ENCODE measurements at regions not wholly inside any gene's neighbourhood (a gene's known extent, or its start where the extent isn't known, plus 50 kb on each side); places are given as distances from the start of the nearest gene placed in this dataset.

GRCh38 chr15:62783303-62783957 is 259.1 kb upstream of the TPM1 start:
- no peak overlapping the region for H3K4me3 ChIP-seq (ENCODE audit: low read depth, low read length)
- no peaks in the 10 kb centered on the region for H3K9me3 ChIP-seq (ENCODE audit: control insufficient read depth, insufficient read depth, low read length)
- peaks cover 16% of the 10 kb centered on the region for H3K36me3 ChIP-seq (ENCODE audit: control insufficient read depth, insufficient read depth, low read length)
- no peaks in the 10 kb centered on the region for H3K27me3 ChIP-seq (ENCODE audit: control insufficient read depth, insufficient read depth, low read length)
- H3K4me1 ChIP-seq (ENCODE audit: control insufficient read depth, insufficient read depth, low read length) = peaks cover 20% of the 10 kb centered on the region
- DNase-seq (ENCODE audit: low read depth in 4 of 6, low spot score in 6 of 6) = no peak
- 89% methylated on average over 12 of the region's 14 CpGs for WGBS (ENCODE audit: insufficient coverage)
- H3K27ac ChIP-seq (ENCODE audit: low read depth, low read length) = no peak overlapping the region

- peak in 2 of 6 donors; percentile 21 to 43 for DNase-seq (ENCODE audit: low read depth in 4 of 6, low spot score in 6 of 6)
- H3K27ac ChIP-seq (ENCODE audit: low read depth, low read length) = peak overlapping the region; percentile 36
- H3K4me1 ChIP-seq (ENCODE audit: control insufficient read depth, insufficient read depth, low read length) = peaks cover 20% of the 10 kb centered on the region
- H3K9me3 ChIP-seq (ENCODE audit: control insufficient read depth, insufficient read depth, low read length) = no peaks in the 10 kb centered on the region
- WGBS (ENCODE audit: insufficient coverage) = 8% methylated on average over 2 of the region's 10 CpGs
- no peaks in the 10 kb centered on the region for H3K27me3 ChIP-seq (ENCODE audit: control insufficient read depth, insufficient read depth, low read length)
- H3K36me3 ChIP-seq (ENCODE audit: control insufficient read depth, insufficient read depth, low read length) = peaks cover 14% of the 10 kb centered on the region
- H3K4me3 ChIP-seq (ENCODE audit: low read depth, low read length) = no peak overlapping the region
Measured at GRCh38 chr15:62785881-62786828, 256.4 kb upstream of the TPM1 start.

GRCh38 chr15:62787401-62787800 is 255.1 kb upstream of the TPM1 start:
- DNase-seq (ENCODE audit: low read depth in 4 of 6, low spot score in 6 of 6) = no peak
- Histone ChIP-seq H3K4me1 (ENCODE audit: control insufficient read depth, insufficient read depth, low read length) (peaks cover 19% of the 10 kb centered on the region), H3K36me3 (ENCODE audit: control insufficient read depth, insufficient read depth, low read length) (peaks cover 12% of the 10 kb centered on the region), H3K27me3 (ENCODE audit: control insufficient read depth, insufficient read depth, low read length) (no peaks in the 10 kb centered on the region), H3K4me3 (ENCODE audit: low read depth, low read length) (no peak overlapping the region), H3K9me3 (ENCODE audit: control insufficient read depth, insufficient read depth, low read length) (no peaks in the 10 kb centered on the region), H3K27ac (ENCODE audit: low read depth, low read length) (no peak overlapping the region)
- 100% methylated on average over 5 of the region's 7 CpGs for WGBS (ENCODE audit: insufficient coverage)

- Histone ChIP-seq H3K4me1 (ENCODE audit: control insufficient read depth, insufficient read depth, low read length) (peaks cover 19% of the 10 kb centered on the region), H3K27ac (ENCODE audit: low read depth, low read length) (no peak overlapping the region), H3K9me3 (ENCODE audit: control insufficient read depth, insufficient read depth, low read length) (no peaks in the 10 kb centered on the region), H3K4me3 (ENCODE audit: low read depth, low read length) (no peak overlapping the region), H3K36me3 (ENCODE audit: control insufficient read depth, insufficient read depth, low read length) (peaks cover 12% of the 10 kb centered on the region), H3K27me3 (ENCODE audit: control insufficient read depth, insufficient read depth, low read length) (no peaks in the 10 kb centered on the region)
- no peak for DNase-seq (ENCODE audit: low read depth in 4 of 6, low spot score in 6 of 6)
- WGBS (ENCODE audit: insufficient coverage) = 45% methylated on average over 2 of the region's 6 CpGs
Measured at GRCh38 chr15:62788224-62788623, 254.3 kb upstream of the TPM1 start.

GRCh38 chr15:62790546-62790945 is 252.0 kb upstream of the TPM1 start:
- Histone ChIP-seq H3K9me3 (ENCODE audit: control insufficient read depth, insufficient read depth, low read length) (no peaks in the 10 kb centered on the region), H3K27ac (ENCODE audit: low read depth, low read length) (no peak overlapping the region), H3K4me1 (ENCODE audit: control insufficient read depth, insufficient read depth, low read length) (peaks cover 34% of the 10 kb centered on the region), H3K27me3 (ENCODE audit: control insufficient read depth, insufficient read depth, low read length) (no peaks in the 10 kb centered on the region), H3K4me3 (ENCODE audit: low read depth, low read length) (no peak overlapping the region), H3K36me3 (ENCODE audit: control insufficient read depth, insufficient read depth, low read length) (peaks cover 8% of the 10 kb centered on the region)
- WGBS (ENCODE audit: insufficient coverage) = no CpG with 5 or more reads among the region's 4 CpGs
- DNase-seq (ENCODE audit: low read depth in 4 of 6, low spot score in 6 of 6) = no peak

GRCh38 chr15:62791694-62792093 is 250.9 kb upstream of the TPM1 start:
- Histone ChIP-seq H3K36me3 (ENCODE audit: control insufficient read depth, insufficient read depth, low read length) (peaks cover 15% of the 10 kb centered on the region), H3K27ac (ENCODE audit: low read depth, low read length) (no peak overlapping the region), H3K4me3 (ENCODE audit: low read depth, low read length) (no peak overlapping the region), H3K9me3 (ENCODE audit: control insufficient read depth, insufficient read depth, low read length) (no peaks in the 10 kb centered on the region), H3K4me1 (ENCODE audit: control insufficient read depth, insufficient read depth, low read length) (peaks cover 43% of the 10 kb centered on the region), H3K27me3 (ENCODE audit: control insufficient read depth, insufficient read depth, low read length) (no peaks in the 10 kb centered on the region)
- 90% methylated on average over 3 of the region's 5 CpGs for WGBS (ENCODE audit: insufficient coverage)
- no peak for DNase-seq (ENCODE audit: low read depth in 4 of 6, low spot score in 6 of 6)

GRCh38 chr15:62792986-62793751 is 249.4 kb upstream of the TPM1 start:
- DNase-seq (ENCODE audit: low read depth in 4 of 6, low spot score in 6 of 6) = no peak
- Histone ChIP-seq H3K27ac (ENCODE audit: low read depth, low read length) (peak overlapping the region; percentile 8), H3K36me3 (ENCODE audit: control insufficient read depth, insufficient read depth, low read length) (peaks cover 29% of the 10 kb centered on the region), H3K4me3 (ENCODE audit: low read depth, low read length) (no peak overlapping the region), H3K27me3 (ENCODE audit: control insufficient read depth, insufficient read depth, low read length) (no peaks in the 10 kb centered on the region), H3K4me1 (ENCODE audit: control insufficient read depth, insufficient read depth, low read length) (peaks cover 46% of the 10 kb centered on the region), H3K9me3 (ENCODE audit: control insufficient read depth, insufficient read depth, low read length) (no peaks in the 10 kb centered on the region)
- 57% methylated on average over 5 of the region's 6 CpGs for WGBS (ENCODE audit: insufficient coverage)

- H3K27me3 ChIP-seq (ENCODE audit: control insufficient read depth, insufficient read depth, low read length) = no peaks in the 10 kb centered on the region
- no peaks in the 10 kb centered on the region for H3K9me3 ChIP-seq (ENCODE audit: control insufficient read depth, insufficient read depth, low read length)
- H3K4me1 ChIP-seq (ENCODE audit: control insufficient read depth, insufficient read depth, low read length) = peaks cover 46% of the 10 kb centered on the region
- WGBS (ENCODE audit: insufficient coverage) = 33% methylated on average over 3 of the region's 5 CpGs
- peaks cover 30% of the 10 kb centered on the region for H3K36me3 ChIP-seq (ENCODE audit: control insufficient read depth, insufficient read depth, low read length)
- DNase-seq (ENCODE audit: low read depth in 4 of 6, low spot score in 6 of 6) = peak in 4 of 6 donors; percentile 24 to 82 (median 70)
- peak overlapping the region; percentile 8 for H3K27ac ChIP-seq (ENCODE audit: low read depth, low read length)
- no peak overlapping the region for H3K4me3 ChIP-seq (ENCODE audit: low read depth, low read length)
Measured at GRCh38 chr15:62793752-62794144, 248.8 kb upstream of the TPM1 start.

GRCh38 chr15:62795171-62795570 is 247.4 kb upstream of the TPM1 start:
- no peak for DNase-seq (ENCODE audit: low read depth in 4 of 6, low spot score in 6 of 6)
- WGBS (ENCODE audit: insufficient coverage) = 92% methylated on average over 7 of the region's 13 CpGs
- H3K4me3 ChIP-seq (ENCODE audit: low read depth, low read length) = no peak overlapping the region
- no peak overlapping the region for H3K27ac ChIP-seq (ENCODE audit: low read depth, low read length)
- H3K27me3 ChIP-seq (ENCODE audit: control insufficient read depth, insufficient read depth, low read length) = no peaks in the 10 kb centered on the region
- H3K4me1 ChIP-seq (ENCODE audit: control insufficient read depth, insufficient read depth, low read length) = peaks cover 46% of the 10 kb centered on the region
- H3K9me3 ChIP-seq (ENCODE audit: control insufficient read depth, insufficient read depth, low read length) = no peaks in the 10 kb centered on the region
- peaks cover 39% of the 10 kb centered on the region for H3K36me3 ChIP-seq (ENCODE audit: control insufficient read depth, insufficient read depth, low read length)
